HL-60 (cell line): ENCODE measurements at regions not wholly inside any gene's neighbourhood (a gene's known extent, or its start where the extent isn't known, plus 50 kb on each side); places are given as distances from the start of the nearest gene placed in this dataset.

ENCODE experiments used
- DNase-seq, 2 experiments: peaks; one replicate each; pipeline ENCODE4 v3.0.0-alpha.2; 2010 to 2020; ENCODE audit warnings: low read depth in 1 of 2, low spot score in 1 of 2
- H3K27ac ChIP-seq: fragments of 250-450 bp; sonication (Bioruptor Pico); replicated peaks from 2 replicates; pipeline ENCODE4 v1.5.1; 2020; ENCODE audit warnings: mild to moderate bottlenecking, moderate library complexity
- H3K27me3 ChIP-seq: fragments of 250-450 bp; sonication (Bioruptor Pico); 2 replicates; pipeline ENCODE4 v1.5.1; 2021; ENCODE audit warnings: mild to moderate bottlenecking, moderate library complexity; ENCODE audit not compliant: insufficient read depth, poor library complexity, severe bottlenecking
- H3K4me3 ChIP-seq: replicated peaks from 2 replicates; pipeline ENCODE4 v1.5.1; 2011; ENCODE audit warnings: mild to moderate bottlenecking, control low read depth, low read length; ENCODE audit not compliant: insufficient read depth
- GABPA ChIP-seq: IDR thresholded peaks from 2 replicates; pipeline ENCODE4 v1.6.1; 2012; ENCODE audit warnings: low read depth
- POLR2AphosphoS5 ChIP-seq: IDR thresholded peaks from 2 replicates; pipeline ENCODE4 v1.6.1; 2012; ENCODE audit warnings: low read depth
- SPI1 ChIP-seq: IDR thresholded peaks from 2 replicates; pipeline ENCODE4 v1.6.1; 2012; ENCODE audit warnings: low read depth, mild to moderate bottlenecking, borderline replicate concordance
- TF ChIP-seq, protein P1 (sequence below): IDR thresholded peaks from one replicate; pipeline ENCODE4 v1.5.1; 2011; ENCODE audit warnings: low read length, control low read depth, inconsistent platforms; ENCODE audit not compliant: insufficient read depth
- TF ChIP-seq, protein P2 (sequence below): IDR thresholded peaks from 2 replicates; pipeline ENCODE4 v1.6.1; 2012; ENCODE audit warnings: low read depth; ENCODE audit not compliant: insufficient replicate concordance

DNA sequence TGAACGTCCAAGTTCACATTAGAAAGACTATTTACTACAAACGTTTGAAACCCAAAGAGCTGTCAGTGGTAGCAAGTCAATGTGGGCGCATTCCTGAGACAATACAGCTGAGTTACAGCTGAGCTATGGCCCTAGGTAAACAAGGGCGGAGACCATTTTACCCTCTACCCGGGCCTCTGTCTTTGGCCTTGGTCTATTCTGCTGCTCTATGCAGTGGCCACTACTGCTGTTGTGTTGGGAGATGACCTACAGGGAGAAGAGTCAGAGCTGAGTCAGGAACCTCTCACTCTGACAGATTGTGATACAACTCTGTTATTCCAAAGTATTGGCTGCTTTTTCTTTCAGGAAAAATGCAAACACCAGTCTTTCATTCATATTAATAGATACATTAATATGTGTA is 700.6 kb downstream of the SEMA5A start:
- no peaks in the 10 kb centered on the region for H3K27me3 ChIP-seq
- no peak overlapping the region for H3K4me3 ChIP-seq
- H3K27ac ChIP-seq: no peak overlapping the region
- DNase-seq: no peak
- TF ChIP-seq GABPA: no peak
- no peak for TF ChIP-seq POLR2AphosphoS5
- TF ChIP-seq, protein P1, sequence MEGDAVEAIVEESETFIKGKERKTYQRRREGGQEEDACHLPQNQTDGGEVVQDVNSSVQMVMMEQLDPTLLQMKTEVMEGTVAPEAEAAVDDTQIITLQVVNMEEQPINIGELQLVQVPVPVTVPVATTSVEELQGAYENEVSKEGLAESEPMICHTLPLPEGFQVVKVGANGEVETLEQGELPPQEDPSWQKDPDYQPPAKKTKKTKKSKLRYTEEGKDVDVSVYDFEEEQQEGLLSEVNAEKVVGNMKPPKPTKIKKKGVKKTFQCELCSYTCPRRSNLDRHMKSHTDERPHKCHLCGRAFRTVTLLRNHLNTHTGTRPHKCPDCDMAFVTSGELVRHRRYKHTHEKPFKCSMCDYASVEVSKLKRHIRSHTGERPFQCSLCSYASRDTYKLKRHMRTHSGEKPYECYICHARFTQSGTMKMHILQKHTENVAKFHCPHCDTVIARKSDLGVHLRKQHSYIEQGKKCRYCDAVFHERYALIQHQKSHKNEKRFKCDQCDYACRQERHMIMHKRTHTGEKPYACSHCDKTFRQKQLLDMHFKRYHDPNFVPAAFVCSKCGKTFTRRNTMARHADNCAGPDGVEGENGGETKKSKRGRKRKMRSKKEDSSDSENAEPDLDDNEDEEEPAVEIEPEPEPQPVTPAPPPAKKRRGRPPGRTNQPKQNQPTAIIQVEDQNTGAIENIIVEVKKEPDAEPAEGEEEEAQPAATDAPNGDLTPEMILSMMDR: no peak
- TF ChIP-seq, protein P2, sequence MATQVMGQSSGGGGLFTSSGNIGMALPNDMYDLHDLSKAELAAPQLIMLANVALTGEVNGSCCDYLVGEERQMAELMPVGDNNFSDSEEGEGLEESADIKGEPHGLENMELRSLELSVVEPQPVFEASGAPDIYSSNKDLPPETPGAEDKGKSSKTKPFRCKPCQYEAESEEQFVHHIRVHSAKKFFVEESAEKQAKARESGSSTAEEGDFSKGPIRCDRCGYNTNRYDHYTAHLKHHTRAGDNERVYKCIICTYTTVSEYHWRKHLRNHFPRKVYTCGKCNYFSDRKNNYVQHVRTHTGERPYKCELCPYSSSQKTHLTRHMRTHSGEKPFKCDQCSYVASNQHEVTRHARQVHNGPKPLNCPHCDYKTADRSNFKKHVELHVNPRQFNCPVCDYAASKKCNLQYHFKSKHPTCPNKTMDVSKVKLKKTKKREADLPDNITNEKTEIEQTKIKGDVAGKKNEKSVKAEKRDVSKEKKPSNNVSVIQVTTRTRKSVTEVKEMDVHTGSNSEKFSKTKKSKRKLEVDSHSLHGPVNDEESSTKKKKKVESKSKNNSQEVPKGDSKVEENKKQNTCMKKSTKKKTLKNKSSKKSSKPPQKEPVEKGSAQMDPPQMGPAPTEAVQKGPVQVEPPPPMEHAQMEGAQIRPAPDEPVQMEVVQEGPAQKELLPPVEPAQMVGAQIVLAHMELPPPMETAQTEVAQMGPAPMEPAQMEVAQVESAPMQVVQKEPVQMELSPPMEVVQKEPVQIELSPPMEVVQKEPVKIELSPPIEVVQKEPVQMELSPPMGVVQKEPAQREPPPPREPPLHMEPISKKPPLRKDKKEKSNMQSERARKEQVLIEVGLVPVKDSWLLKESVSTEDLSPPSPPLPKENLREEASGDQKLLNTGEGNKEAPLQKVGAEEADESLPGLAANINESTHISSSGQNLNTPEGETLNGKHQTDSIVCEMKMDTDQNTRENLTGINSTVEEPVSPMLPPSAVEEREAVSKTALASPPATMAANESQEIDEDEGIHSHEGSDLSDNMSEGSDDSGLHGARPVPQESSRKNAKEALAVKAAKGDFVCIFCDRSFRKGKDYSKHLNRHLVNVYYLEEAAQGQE: no peak
- no peak for TF ChIP-seq SPI1

DNA sequence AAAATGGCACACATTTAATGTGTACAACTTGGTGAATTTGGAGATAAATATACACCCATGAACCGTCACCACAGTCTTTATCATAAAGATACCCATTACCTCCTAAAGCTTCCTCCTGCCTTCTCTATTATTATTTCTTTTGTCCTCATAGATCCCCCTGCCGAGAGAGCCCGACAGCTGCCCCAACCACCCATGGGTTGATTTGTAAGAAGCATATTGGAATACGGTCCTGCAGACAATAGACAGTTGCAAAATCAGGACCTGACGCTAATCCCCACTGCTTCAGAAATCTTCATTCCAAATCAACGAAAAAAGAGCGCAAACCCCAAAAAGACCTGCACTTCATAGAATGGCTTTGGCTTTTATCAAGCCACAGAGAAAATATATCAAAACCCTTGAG is 697.5 kb downstream of the SEMA5A start:
- Histone ChIP-seq H3K4me3 (no peak overlapping the region), H3K27me3 (no peaks in the 10 kb centered on the region), H3K27ac (no peak overlapping the region)
- DNase-seq: no peak
- TF ChIP-seq, protein P2: no peak
- TF ChIP-seq SPI1 (no peak), POLR2AphosphoS5 (no peak)

GRCh38 chr5:8848997-8849594 is 696.8 kb downstream of the SEMA5A start:
- Histone ChIP-seq H3K27me3 (no peaks in the 10 kb centered on the region), H3K27ac (no peak overlapping the region), H3K4me3 (no peak overlapping the region)
- DNase-seq: no peak
- TF ChIP-seq, protein P2: no peak
- TF ChIP-seq POLR2AphosphoS5 (no peak), SPI1 (no peak), GABPA (no peak)
- TF ChIP-seq, protein P1: no peak
